SU-DHL-6 (cell line): ENCODE measurements at regions not wholly inside any gene's neighbourhood (a gene's known extent, or its start where the extent isn't known, plus 50 kb on each side); places are given as distances from the start of the nearest gene placed in this dataset.

Experiments used
- H2AFZ ChIP-seq: fragments of 200-600 bp; sonication (generic); 2 replicates; pipeline ENCODE4 v1.6.1; 2014; ENCODE audit warnings: low read depth, mild to moderate bottlenecking, moderate library complexity, mixed read lengths, antibody characterized with exemption, low read length; ENCODE audit not compliant: severe bottlenecking
- H3F3A ChIP-seq: fragments of 200-600 bp; shearing (Covaris generic); 2 replicates; pipeline ENCODE4 v1.6.0; 2016; ENCODE audit warnings: antibody characterized with exemption, mild to moderate bottlenecking; ENCODE audit not compliant: insufficient read depth
- H3K27ac ChIP-seq: fragments of 200-600 bp; sonication (generic); 2 replicates; pipeline ENCODE4 v1.5.1; 2016; ENCODE audit warnings: low read depth, mild to moderate bottlenecking, low read length, moderate library complexity, mixed read lengths
- H3K27me3 ChIP-seq: fragments of 200-600 bp; sonication (generic), shearing (Covaris generic); 2 replicates; pipeline ENCODE4 v1.6.0; 2014; ENCODE audit warnings: mild to moderate bottlenecking, low read length
- H3K36me3 ChIP-seq: fragments of 200-600 bp; sonication (generic); 2 replicates; pipeline ENCODE4 v1.6.1; 2014; ENCODE audit warnings: mild to moderate bottlenecking, low read length, mixed read lengths
- H3K4me2 ChIP-seq: fragments of 300-600, 200-600 bp; shearing (Covaris generic), sonication (generic); 2 replicates; pipeline ENCODE4 v1.6.0; 2014; ENCODE audit warnings: low read length, low read depth, mild to moderate bottlenecking; ENCODE audit not compliant: poor library complexity, severe bottlenecking
- H3K4me3 ChIP-seq: fragments of 200-600 bp; sonication (generic); 2 replicates; pipeline ENCODE4 v1.5.1; 2014; ENCODE audit warnings: antibody characterized with exemption, low read length, mild to moderate bottlenecking, mixed read lengths; ENCODE audit not compliant: insufficient read depth, poor library complexity, severe bottlenecking
- H3K79me2 ChIP-seq: fragments of 200-600 bp; sonication (generic); 2 replicates; pipeline ENCODE4 v1.6.1; 2014; ENCODE audit warnings: mild to moderate bottlenecking, low read length, moderate library complexity; ENCODE audit not compliant: insufficient read depth
- H3K9ac ChIP-seq: fragments of 200-600 bp; sonication (generic); 2 replicates; pipeline ENCODE4 v1.7.0; 2014; ENCODE audit warnings: mild to moderate bottlenecking, low read length
- H3K9me2 ChIP-seq: fragments of 200-600 bp; sonication (generic); replicated peaks from 2 replicates; pipeline ENCODE4 v1.6.1; 2014; ENCODE audit warnings: low read length; ENCODE audit not compliant: insufficient read depth
- H3K9me3 ChIP-seq: fragments of 200-600 bp; sonication (generic); 2 replicates; pipeline ENCODE4 v1.6.1; 2014; ENCODE audit warnings: low read length, mixed read lengths; ENCODE audit not compliant: insufficient read depth
- H4K20me1 ChIP-seq: fragments of 200-600 bp; sonication (generic); 2 replicates; pipeline ENCODE4 v1.6.1; 2014; ENCODE audit warnings: low read depth, mild to moderate bottlenecking, antibody characterized with exemption, low read length, moderate library complexity, mixed read lengths
- CTCF ChIP-seq: fragments of 200-600 bp; sonication (generic); IDR thresholded peaks from one replicate; pipeline ENCODE4 v1.5.1; 2017; ENCODE audit warnings: antibody characterized with exemption, mild to moderate bottlenecking, low read length, moderate library complexity; ENCODE audit not compliant: insufficient read depth, poor library complexity, severe bottlenecking
- EZH2phosphoT487 ChIP-seq: fragments of 200-600 bp; sonication (generic), shearing (Covaris generic); conservative IDR thresholded peaks from 2 replicates; pipeline ENCODE4 v1.6.1; 2018; ENCODE audit warnings: mild to moderate bottlenecking, antibody characterized with exemption, low read length, moderate library complexity, mixed read lengths

- Histone ChIP-seq H3K27ac (no peak overlapping the region), H3K27me3 (no peaks in the 10 kb centered on the region), H2AFZ (no peak overlapping the region), H3K36me3 (no peaks in the 10 kb centered on the region), H3K9me2 (no peaks in the 10 kb centered on the region), H3K9me3 (no peaks in the 10 kb centered on the region), H3K4me2 (no peak overlapping the region), H4K20me1 (no peaks in the 10 kb centered on the region), H3F3A (no peaks in the 10 kb centered on the region), H3K79me2 (no peaks in the 10 kb centered on the region), H3K4me3 (no peak overlapping the region), H3K9ac (no peak overlapping the region)
- TF ChIP-seq EZH2phosphoT487 = no peak
- TF ChIP-seq CTCF = no peak
Observed at GRCh38 chr13:53672005-53672404, 643.4 kb downstream of the OLFM4 start.

GRCh38 chr13:53683146-53683545 is 654.5 kb downstream of the OLFM4 start:
- Histone ChIP-seq H3K9me2 (no peaks in the 10 kb centered on the region), H3K4me2 (no peak overlapping the region), H3K27me3 (no peaks in the 10 kb centered on the region), H3K79me2 (no peaks in the 10 kb centered on the region), H3F3A (no peaks in the 10 kb centered on the region), H3K4me3 (no peak overlapping the region), H3K9ac (no peak overlapping the region), H3K9me3 (no peaks in the 10 kb centered on the region), H3K36me3 (no peaks in the 10 kb centered on the region), H2AFZ (no peak overlapping the region), H3K27ac (no peak overlapping the region), H4K20me1 (no peaks in the 10 kb centered on the region)
- TF ChIP-seq EZH2phosphoT487 (no peak), CTCF (no peak)

- Histone ChIP-seq H3K4me2 (no peak overlapping the region), H3K9me3 (no peaks in the 10 kb centered on the region), H4K20me1 (no peaks in the 10 kb centered on the region), H3K9me2 (no peaks in the 10 kb centered on the region), H3K79me2 (no peaks in the 10 kb centered on the region), H2AFZ (no peak overlapping the region), H3K27ac (no peak overlapping the region), H3K9ac (no peak overlapping the region), H3K4me3 (no peak overlapping the region), H3K36me3 (no peaks in the 10 kb centered on the region), H3K27me3 (no peaks in the 10 kb centered on the region), H3F3A (no peaks in the 10 kb centered on the region)
- no peak for TF ChIP-seq EZH2phosphoT487
- TF ChIP-seq CTCF = no peak
Observed at GRCh38 chr13:53683608-53684007, 655.0 kb downstream of the OLFM4 start.
